NCI-H2081 (cell line): ENCODE measurements at regions not wholly inside any gene's neighbourhood (a gene's known extent, or its start where the extent isn't known, plus 50 kb on each side); places are given as distances from the start of the nearest gene placed in this dataset.

Experiments
- DNase-seq, 2 experiments: peaks; one replicate each; lab custom pipeline; 2025; lab: John Stamatoyannopoulos, UW

DNA sequence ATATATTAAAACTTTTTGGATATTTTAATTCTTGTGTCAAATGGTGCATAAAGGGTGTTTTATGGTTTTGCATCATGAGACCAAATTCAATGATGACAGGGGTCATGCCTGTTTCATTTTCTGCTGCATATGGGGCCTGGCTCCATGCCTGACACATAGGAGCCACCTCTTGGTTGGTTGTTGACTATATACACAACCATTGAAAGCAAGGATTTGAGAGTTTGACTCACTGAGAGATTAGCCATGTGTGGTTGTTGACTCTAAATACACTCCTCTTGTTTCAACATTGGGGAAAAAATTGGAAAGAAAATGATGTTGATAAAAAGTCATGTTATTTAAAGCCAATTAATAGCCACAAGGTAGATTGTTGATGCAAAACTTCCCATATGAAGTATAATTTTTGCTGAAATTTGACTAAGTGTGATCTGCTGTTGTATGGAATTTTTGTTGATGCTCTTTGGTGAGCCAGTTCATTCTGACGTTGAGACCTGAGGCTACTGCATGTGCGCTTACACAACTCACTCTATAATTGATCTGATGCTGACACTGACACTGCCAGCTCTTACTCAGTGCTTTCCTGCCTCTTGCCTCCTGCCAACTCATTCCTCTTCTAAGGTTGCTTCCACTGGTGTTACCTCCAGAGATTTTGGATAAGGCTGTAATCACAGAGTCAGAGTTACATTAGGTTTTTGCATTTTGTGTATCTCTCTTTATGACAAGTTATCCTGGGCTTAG, 446.2 kb upstream of the SLC14A2 start:
- DNase-seq, result no peak

DNA sequence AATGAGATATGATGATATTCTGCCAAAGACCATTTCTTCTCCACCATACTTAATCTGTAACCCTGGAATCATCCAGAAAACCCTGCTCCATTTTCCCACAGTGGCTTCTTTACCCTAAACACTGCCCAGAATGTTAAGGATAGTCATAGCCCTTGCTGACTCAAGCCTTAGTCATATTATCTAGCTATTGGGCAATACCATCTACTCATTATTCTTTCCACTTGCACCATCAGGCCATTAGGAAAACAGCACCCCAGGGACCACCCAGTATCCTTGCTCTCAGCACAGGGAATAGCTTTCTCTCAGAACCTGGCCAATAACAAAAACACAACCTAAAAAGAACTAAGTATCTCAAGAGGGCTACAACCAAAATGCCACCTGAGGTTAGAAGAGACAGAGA, 445.7 kb upstream of the SLC14A2 start:
- DNase-seq, result no peak

DNA sequence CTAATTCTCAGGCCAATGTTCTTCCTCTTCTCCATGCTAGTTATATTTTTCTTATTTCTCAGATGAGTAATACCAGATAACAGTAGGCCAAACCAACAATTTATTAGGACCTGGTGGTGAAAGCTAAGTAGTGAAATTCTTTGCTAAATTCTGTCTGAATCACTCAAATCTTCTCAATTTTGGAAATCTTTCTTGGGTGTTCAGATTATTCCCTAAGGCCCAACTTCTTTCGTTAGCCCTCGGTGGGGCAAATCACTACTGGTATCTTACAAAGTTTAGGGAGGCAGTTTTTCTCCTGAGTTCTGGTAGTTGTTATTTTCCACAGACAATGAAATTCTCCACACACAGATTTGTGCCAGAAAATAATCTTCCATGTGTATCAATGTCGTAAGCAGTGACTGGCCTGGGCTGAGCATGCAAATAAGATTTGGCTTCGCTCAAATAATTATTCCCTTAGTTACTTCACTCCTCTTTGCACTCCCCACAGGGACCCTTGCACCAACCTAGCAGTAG, 443.5 kb upstream of the SLC14A2 start:
- no peak for DNase-seq

DNA sequence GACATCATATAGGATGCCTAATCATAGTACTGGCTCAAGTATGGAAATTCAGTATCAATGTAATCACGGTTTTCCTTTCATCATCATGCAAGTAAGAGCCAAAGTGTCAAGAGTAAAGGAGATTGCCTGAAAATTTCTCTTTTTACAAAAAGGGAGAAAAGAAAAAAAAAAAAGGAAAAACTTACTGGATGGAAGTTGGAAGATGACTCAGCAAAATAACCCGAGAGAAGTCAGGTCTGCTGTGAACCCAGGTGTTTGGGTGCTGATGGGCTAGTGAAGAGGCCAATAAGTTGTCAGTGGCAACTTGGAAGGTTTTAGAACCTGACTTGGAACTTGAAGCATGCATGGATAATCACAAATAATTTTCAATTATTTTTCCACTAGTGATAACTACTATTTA, 441.9 kb upstream of the SLC14A2 start:
- no peak for DNase-seq

DNA sequence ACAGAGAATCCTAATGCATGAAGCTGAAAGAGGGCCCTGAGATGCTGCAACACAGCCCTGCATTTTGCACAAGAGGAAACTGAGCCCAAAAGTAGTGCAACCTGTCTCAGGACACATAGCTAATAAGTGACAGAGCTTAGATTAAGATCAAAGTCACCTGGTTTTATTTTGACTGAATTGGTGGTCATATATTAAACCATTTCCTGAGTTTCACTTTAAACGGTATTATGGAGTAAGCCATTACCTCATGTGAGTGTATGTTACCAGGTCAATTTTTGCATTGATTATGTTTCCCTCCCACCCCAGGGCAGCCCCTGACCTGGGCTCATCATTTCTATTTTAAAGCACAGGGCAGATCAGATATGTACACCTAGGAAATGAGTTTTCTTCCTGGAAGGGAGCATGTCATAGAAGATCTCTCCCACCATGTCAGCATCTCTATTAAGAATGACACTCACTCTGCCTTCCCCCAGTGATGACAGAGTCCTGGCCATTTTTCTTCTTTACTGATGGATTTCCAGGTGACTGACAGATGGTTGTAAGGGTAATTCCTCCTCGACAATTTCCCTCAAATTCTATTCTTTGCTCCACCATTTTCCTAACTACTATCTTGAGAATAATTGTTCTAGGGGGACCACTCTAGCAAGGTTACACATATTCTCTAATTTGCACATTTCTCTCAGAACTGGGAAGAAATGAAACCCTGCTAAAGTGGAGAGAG, 441.3 kb upstream of the SLC14A2 start:
- DNase-seq, result no peak

DNA sequence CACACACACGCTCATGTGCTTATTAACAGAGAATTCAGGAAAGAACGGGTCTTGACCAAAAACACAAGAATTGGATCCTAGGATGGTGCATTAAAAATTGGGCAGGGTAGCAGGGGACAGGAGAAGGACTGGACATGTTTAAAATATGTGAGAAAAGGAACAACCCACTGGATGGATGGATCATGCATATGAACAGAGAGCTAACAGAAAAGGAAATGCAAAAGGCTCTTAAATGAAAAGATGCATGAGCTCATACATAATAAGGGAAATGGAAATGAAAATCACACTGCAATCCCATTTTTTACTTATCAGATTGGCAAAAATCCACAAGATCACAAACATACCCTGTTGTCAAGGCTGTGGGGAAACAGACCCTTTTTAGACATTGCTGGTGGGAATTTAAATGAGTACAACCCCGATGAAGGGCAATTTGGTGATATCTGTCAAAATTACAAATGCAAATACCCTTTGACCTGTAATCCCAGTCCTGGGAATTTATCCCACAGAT, 440.6 kb upstream of the SLC14A2 start:
- no peak for DNase-seq

DNA sequence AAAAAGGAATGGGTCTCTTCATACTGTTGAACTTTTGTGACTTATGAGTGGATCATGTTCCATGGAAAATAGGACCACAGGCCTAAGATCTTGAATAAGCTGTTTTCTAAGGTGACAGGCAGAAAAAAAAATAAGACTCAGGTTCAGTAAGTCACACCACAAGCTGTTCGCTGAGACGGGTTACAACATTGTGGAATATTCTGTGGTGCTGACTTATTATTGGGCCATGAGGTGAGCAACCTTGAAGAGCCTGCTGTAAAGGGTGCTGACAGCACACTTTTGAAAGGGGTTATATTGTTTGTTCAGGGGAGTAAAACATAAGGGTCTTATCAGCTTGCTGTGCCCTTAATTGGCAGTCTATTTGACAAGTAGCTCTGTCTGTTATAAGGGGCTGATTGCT, 439.8 kb upstream of the SLC14A2 start:
- DNase-seq, result no peak

DNA sequence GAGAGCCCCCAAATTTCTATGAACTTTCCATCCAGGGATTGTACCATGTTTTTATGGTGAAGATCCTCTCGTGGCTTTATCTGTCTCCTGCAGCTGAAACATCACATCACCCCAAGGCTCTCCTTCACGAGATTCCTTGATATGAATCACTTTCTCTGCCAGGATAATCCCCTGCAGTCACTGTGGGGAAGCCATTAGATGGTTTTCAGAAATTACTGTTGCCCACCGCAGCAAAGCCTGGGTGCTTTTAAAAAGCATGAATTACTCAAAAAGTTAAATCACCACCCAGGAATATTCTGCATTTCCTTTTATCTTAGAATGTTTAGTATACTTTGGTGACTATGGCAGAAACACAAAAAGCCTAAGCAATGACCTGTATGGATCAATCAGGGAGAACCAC, 428.4 kb upstream of the SLC14A2 start:
- no peak for DNase-seq

DNA sequence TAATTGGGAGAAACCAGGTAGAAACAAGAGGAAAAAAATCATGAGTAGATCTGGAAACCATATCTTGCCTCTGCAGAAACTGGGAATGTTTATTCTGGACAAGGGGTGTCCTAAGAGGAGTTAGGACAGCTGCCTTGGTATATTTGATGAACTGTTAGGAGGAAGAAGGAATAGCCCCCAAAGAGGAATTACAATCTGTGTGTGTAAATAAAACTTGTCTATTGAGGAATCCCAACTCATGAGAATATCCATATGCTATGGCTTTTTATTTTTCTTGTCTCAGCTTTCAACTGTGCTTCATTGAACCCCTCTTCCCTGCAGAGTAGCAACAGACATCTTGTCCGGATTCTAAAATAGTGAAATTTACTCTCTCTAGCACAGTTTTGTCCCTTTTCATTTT, 423.5 kb upstream of the SLC14A2 start:
- DNase-seq, result no peak

DNA sequence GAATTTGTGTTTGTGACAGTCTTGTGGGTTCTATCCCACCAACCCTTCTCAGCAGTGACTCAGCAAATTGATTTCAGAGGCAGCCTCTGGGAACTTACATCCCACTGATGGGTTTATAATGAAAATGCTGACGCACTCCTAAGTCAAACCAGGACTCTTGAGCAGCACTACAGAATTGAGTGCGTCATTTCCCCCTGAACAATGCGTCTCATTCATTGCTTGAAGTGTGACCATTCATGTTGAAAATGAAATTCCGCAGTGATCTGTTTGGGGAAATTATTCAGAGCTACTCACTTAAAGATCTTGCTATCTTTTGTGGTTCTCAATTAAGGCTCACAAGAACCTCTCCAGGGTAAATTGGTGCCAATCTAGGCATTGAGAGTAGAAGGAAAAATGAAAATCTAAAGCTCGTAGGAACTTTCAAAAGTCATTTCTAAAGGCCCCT, 417.7 kb upstream of the SLC14A2 start:
- DNase-seq, result no peak

DNA sequence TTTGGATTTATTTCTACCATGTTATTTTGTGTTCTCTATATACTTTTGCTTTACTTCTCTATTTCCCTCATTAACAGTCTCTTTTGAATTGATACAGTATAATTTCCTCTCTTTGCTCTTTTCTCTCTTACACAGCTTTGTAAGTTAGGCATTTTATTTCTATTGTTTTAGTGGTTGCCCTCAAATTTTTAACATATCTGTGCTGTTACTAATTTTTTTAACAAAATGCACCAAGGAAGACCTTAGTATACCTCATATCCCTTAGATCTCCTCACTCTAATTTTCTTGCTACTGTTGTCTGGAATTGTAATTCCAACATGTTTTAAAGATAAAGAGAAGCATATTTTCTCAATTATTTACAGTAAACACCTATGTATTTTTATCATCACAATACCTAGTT, 416.8 kb upstream of the SLC14A2 start:
- DNase-seq, result no peak

DNA sequence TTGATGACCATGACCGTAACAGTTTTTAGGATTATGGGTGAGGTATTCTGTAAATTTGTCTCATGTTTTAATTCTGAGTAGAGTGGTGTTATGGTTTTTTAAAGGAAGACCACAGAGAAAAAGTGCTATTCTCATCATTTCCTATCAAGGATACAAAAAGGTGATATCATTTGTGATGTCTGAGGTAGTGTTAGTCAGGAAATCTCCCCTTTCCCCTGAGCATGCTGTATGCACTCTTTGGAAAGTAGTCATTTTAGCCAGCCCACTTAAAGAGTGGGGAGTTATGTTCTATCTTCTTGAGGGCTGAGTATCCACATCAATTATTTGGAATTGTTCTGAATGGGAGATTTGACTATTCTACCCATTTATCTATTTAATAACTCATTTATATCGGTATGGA, 414.2 kb upstream of the SLC14A2 start:
- DNase-seq, result no peak

DNA sequence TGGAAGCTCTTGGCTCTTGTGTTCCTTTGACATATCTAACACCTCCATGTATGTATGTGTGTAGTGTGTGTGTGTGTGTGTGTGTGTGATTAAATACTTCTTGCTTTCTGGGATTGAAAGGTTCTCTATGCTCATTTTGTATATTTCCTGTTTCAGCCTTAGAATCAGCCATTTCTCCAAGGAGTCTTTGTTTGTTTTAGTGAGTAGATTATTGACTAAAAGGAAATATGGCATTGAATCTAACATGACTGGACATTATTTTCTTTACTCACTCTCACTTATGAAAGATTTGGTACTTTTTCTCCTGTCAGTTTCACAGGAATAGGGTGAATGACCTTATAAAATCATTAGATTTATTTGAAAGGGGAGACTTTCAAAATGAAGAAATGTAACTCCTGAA, 413.8 kb upstream of the SLC14A2 start:
- DNase-seq, result no peak

DNA sequence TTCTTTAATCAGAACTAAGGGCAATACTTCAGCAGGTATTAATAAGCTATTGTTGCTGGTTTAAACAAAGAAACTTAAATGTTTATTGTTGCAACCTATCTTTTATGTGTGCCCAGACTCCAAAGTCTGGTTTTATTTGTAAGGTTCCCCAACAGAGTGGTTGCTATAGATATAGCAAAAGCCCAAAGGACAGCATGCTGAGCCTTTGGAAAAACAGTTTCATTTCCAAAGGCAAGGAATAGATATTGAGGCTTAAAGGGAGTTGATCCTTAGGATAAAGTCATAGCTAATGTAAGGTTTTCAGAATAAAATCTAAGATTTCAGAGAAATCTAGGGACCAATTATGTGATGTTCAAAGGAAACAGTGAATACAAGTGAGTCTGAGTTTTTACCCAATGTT, 413.2 kb upstream of the SLC14A2 start:
- no peak for DNase-seq

DNA sequence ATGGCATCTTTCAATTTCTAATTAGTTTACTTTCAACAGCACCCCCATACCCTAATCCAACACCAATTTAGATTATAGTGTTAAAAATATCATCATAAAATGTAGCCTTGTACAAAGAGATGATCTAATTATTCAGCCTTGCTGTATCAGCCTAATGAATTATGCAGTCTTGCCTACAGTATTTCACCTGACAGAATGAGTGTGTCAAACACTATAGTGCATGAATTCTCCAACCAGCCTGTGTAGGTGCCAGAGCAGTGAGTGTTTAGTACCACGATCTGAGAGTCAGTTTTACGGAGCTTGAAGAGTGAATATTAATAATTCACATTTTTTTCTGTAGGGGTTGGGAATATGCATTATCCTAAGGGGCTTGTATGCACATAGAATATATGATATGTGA, 411.6 kb upstream of the SLC14A2 start:
- DNase-seq, result no peak

DNA sequence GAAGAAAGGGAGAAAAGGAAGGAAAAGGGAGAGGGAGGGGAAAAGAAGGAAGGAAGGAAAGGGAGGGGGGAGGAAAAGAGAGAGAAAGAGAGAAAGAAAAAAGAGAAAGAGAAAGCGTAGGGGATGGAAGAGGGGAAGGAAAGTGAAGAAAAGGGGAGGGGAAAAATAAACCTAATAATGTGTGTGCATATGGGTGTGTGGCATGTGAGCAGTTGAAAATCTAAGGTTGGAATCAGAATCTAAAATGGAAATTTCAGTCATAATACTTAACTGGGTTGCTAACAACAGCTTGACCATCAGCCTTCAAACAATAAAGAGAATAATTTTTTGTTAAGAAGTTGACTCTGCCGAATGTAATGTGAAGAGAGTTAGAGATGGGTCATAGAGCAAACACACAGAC, 407.9 kb upstream of the SLC14A2 start:
- DNase-seq, result no peak

DNA sequence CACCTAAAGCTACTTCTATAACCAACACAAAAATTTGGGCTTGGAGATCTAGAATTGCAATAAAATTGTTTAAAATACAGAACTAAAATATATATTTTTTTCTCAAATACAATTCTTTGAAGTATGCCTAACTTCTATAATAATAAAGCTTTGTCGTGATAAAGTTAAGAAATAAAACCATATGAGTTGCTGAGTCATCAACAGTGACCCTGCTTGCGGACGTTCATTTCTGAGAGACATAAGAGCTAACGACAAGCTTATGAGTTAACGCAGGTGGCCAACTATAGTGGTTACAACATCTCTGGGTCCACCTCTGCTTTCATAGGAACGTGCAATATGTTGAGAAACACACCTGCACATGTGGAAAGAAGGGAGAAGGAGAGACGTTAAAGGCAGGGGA, 407.1 kb upstream of the SLC14A2 start:
- DNase-seq, result no peak

DNA sequence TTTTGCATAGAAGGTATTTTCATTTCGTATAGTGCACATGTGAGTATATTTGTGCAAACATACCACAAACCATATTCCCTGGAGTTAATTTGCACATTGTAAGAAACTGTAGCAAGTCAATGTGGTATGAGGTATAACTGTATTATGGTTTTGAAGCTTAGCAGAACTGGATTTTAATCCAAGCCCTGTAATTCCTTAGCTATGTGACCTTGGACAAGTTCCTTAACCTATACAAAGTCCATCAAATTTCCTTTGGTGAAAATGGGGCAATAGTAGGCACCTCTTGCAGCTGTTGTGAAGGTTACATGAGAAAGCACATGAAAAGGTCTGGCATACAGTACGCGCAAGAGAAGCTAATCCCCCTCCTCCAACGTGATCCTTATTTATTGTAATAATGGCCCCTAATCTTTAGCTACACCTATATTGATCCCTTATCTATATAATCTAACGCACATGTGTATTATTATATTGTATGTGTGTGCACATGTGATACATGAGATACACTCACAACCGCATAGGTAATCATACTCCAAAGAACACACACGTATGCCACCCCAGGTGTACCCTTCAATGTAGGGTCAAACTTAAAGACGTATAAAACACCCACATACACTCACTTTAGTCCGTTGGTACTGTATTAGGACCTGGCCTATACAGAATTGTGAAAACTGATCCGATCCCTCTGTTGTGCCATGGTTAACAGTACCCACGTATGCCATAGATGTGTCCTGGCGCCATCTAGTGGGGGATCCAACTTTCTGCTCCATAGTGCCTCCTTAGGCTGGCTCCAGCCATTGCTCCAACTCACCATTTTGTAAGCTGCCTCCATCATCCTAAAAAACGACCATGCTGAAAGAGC, 402.9 kb upstream of the SLC14A2 start:
- peak; percentile 78 to 87 for DNase-seq

DNA sequence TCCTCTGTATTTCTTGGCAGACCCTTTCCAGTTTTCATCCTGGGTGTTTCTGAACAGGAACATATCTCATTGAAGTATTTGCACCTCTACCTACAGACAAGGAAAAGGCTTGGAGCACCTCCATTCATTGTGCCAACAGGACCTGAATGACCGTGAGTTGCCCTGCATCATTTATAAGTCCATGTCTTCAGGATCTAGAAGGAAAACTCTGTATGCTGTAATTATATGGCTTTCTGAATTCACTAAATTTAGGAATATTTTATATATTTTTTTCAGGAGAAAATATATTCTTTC, 402.3 kb upstream of the SLC14A2 start:
- DNase-seq, result no peak

DNA sequence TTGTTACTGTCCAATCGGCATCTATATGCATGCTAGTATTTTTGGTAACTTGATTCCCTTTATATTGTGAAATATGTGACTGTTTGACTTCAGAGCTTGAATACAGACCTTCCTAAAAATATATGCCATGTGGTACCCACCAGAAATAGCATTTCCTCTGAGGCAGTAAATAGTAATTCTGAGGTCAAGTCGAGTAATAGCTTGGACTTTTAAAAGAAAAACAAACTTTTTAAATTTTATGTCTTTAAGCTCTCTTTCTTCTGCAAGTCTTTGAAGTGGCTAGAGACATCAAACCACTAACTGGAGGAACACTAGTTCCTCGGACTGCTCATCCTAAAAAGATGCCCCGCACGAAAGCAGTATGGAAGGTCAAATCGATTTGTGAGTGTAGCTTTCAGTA, 396.8 kb upstream of the SLC14A2 start:
- DNase-seq, result no peak

DNA sequence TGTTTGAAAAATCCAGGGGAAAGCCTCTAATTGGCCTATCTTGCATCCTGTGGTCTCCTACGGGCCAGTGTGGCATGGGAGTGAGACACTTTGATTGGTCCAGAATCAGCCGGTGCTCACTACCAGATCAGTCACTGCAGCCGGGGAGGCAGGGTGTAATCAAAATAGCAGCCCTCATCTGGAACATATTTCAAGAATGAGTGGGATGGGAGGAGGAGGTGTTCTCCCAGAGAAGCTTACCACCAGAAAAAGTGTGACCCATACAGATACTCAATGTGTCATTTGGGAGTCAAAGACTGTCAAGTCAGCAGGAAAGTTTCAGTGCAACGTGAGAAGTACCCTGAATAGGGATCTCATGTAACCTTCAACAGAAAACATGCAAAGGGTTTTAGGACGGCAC, 393.9 kb upstream of the SLC14A2 start:
- DNase-seq, result no peak

DNA sequence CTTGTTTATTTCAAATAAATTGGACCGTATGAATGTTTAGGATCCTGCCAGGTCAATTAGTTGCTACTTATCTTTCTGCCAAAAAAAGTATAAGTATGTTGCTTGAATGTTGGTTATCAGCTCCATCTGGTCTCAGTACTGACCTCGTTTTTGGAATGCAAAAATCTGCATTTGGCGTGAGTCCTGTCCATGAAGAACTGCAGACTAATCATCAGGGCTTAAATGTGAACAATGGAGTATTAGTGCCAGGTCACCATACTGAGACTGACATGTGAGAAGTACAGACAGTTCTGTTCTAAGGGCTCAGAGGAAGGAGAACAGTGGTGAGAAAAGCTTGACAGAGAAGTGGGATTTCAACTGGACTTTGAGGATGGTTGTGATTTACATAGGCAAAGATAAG, 393.1 kb upstream of the SLC14A2 start:
- DNase-seq, result no peak
